ENCODE measurements at regions not wholly inside any gene's neighbourhood (a gene's known extent, or its start where the extent isn't known, plus 50 kb on each side); places are given as distances from the start of the nearest gene placed in this dataset.

- no peak for TF ChIP-seq CTCF (IDR thresholded peaks at IDR 0.05)
- intact Hi-C loops (cut with micrococcal nuclease) = no loop called here
- ChIA-PET CTCF (no interaction called here), POLR2A (no interaction called here)
- DNase-seq = no peak
- H3K4me3 Mint-ChIP-seq = peak overlapping the region; percentile 30
- no peaks in the 10 kb centered on the region for H3K4me1 Mint-ChIP-seq
- H3K9me3 Mint-ChIP-seq = no peaks in the 10 kb centered on the region
- no peak for ATAC-seq (ENCODE audit: low read depth)
- H3K36me3 Mint-ChIP-seq (ENCODE audit: low read depth) = no peaks in the 10 kb centered on the region
- no peak overlapping the region for H3K27ac Mint-ChIP-seq
- H3K27me3 Mint-ChIP-seq = peaks cover 22% of the 10 kb centered on the region
Observed at GRCh38 chr1:157279138-157279801, 141.1 kb upstream of the ETV3 start.

GRCh38 chr1:157278383-157279137, 140.4 kb upstream of the ETV3 start:
- ChIA-PET POLR2A (no interaction called here), CTCF (no interaction called here)
- H3K27ac Mint-ChIP-seq = no peak overlapping the region
- peaks cover 22% of the 10 kb centered on the region for H3K27me3 Mint-ChIP-seq
- no peak overlapping the region for H3K4me3 Mint-ChIP-seq
- ATAC-seq (ENCODE audit: low read depth) = no peak
- no peaks in the 10 kb centered on the region for H3K4me1 Mint-ChIP-seq
- intact Hi-C loops (cut with micrococcal nuclease) = no loop called here
- no peaks in the 10 kb centered on the region for H3K36me3 Mint-ChIP-seq (ENCODE audit: low read depth)
- H3K9me3 Mint-ChIP-seq = no peaks in the 10 kb centered on the region
- no peak for DNase-seq
- TF ChIP-seq CTCF (IDR thresholded peaks at IDR 0.05) = no peak

- DNase-seq (no peak), ATAC-seq (ENCODE audit: low read depth) (no peak)
- no peak overlapping the region for H3K27ac Mint-ChIP-seq
- ChIA-PET CTCF (no interaction called here), POLR2A (no interaction called here)
- H3K4me3 Mint-ChIP-seq = no peak overlapping the region
- H3K4me1 Mint-ChIP-seq = no peaks in the 10 kb centered on the region
- H3K9me3 Mint-ChIP-seq = no peaks in the 10 kb centered on the region
- no peak for TF ChIP-seq CTCF (IDR thresholded peaks at IDR 0.05)
- H3K27me3 Mint-ChIP-seq = peaks cover 17% of the 10 kb centered on the region
- H3K36me3 Mint-ChIP-seq (ENCODE audit: low read depth) = no peaks in the 10 kb centered on the region
- intact Hi-C loops (cut with micrococcal nuclease) = no loop called here
Observed at GRCh38 chr1:157277913-157278312, 139.7 kb upstream of the ETV3 start.

- ATAC-seq (ENCODE audit: low read depth) (no peak), DNase-seq (no peak)
- ChIA-PET POLR2A (no interaction called here), CTCF (no interaction called here)
- no peak for TF ChIP-seq CTCF (IDR thresholded peaks at IDR 0.05)
- intact Hi-C loops (cut with micrococcal nuclease) = no loop called here
- Mint-ChIP-seq H3K4me3 (no peak overlapping the region), H3K9me3 (no peaks in the 10 kb centered on the region), H3K27me3 (peaks cover 11% of the 10 kb centered on the region), H3K36me3 (ENCODE audit: low read depth) (no peaks in the 10 kb centered on the region), H3K27ac (no peak overlapping the region), H3K4me1 (peaks cover 3% of the 10 kb centered on the region)
Observed at GRCh38 chr1:157277281-157277680, 139.1 kb upstream of the ETV3 start.

- H3K27me3 Mint-ChIP-seq = no peaks in the 10 kb centered on the region
- ChIA-PET CTCF (no interaction called here), POLR2A (interaction anchor here (0.6 kb wide), 1 partner anchor 264 kb away, joined by 3 read pairs; no protein-coding TSS in a partner anchor)
- H3K36me3 Mint-ChIP-seq (ENCODE audit: low read depth) = no peaks in the 10 kb centered on the region
- H3K4me3 Mint-ChIP-seq = no peak overlapping the region
- intact Hi-C loops (cut with micrococcal nuclease) = no loop called here
- peaks cover 26% of the 10 kb centered on the region for H3K4me1 Mint-ChIP-seq
- H3K27ac Mint-ChIP-seq = no peak overlapping the region
- H3K9me3 Mint-ChIP-seq = no peaks in the 10 kb centered on the region
- DNase-seq (no peak), ATAC-seq (ENCODE audit: low read depth) (no peak)
- no peak for TF ChIP-seq CTCF (IDR thresholded peaks at IDR 0.05)
Observed at GRCh38 chr1:157274698-157275534, 136.7 kb upstream of the ETV3 start.

All from activated B cell treated with CpG ODN at 0.5 μM for 24 hours (primary cell).